Uterus (tissue), 3 donors: ENCODE measurements at regions not wholly inside any gene's neighbourhood (a gene's known extent, or its start where the extent isn't known, plus 50 kb on each side); places are given as distances from the start of the nearest gene placed in this dataset.

Experiments
- DNase-seq, 2 donors: peaks; one replicate each; pipeline ENCODE4 v3.0.0-alpha.2; 2019 to 2020
- H3K27ac ChIP-seq, 2 donors: fragments of 200-600 bp; sonication (generic); 1 replicate in 1 of 2; 2 replicates in 1 of 2; pipeline ENCODE4 v1.5.1; 2016 to 2018
- H3K27me3 ChIP-seq, 2 donors: fragments of 200-600 bp; sonication (generic); one replicate each; pipeline ENCODE4 v1.5.1; 2018 to 2019; ENCODE audit warnings: control low read depth in 1 of 2
- H3K36me3 ChIP-seq, 2 donors: fragments of 200-600 bp; sonication (generic); one replicate each; pipeline ENCODE4 v1.5.1; 2019; ENCODE audit warnings: control low read depth in 1 of 2
- H3K4me1 ChIP-seq, 2 donors: fragments of 200-600 bp; sonication (generic); one replicate each; pipeline ENCODE4 v1.5.1; 2018 to 2019; ENCODE audit warnings: control low read depth in 1 of 2
- H3K4me3 ChIP-seq, 2 donors: fragments of 200-600 bp; sonication (generic); 1 replicate in 1 of 2; 2 replicates in 1 of 2; pipeline ENCODE4 v1.5.1; 2018 to 2019; ENCODE audit warnings: mild to moderate bottlenecking in 1 of 2
- H3K9me3 ChIP-seq, 2 donors: fragments of 200-600 bp; sonication (generic); one replicate each; pipeline ENCODE4 v1.5.1; 2019; ENCODE audit warnings: control low read depth in 1 of 2
- CTCF ChIP-seq, 4 experiments: fragments of 200-600 bp in 2 of 4; fragments of 450-650 bp in 2 of 4; sonication (generic) in 2 of 4; IDR thresholded peaks; one replicate each; pipeline ENCODE4 v1.5.1; 2016 to 2019; ENCODE audit warnings: antibody characterized with exemption in 4 of 4, mild to moderate bottlenecking in 2 of 4, moderate library complexity in 1 of 4
- POLR2A ChIP-seq, 2 donors: fragments of 450-650 bp; IDR thresholded peaks; one replicate each; pipeline ENCODE4 v1.6.1; 2016; ENCODE audit warnings: antibody characterized with exemption in 2 of 2, mild to moderate bottlenecking in 1 of 2, moderate library complexity in 1 of 2
- intact Hi-C: fragments of 100-400 bp; cut with DNase I; formaldehyde crosslinking; loops from one replicate; pipeline ENCODE4 v1.15.1; 2023; ENCODE audit warnings: low total_unique reads
- donor health status: DM: yes; HTN: yes; CAD: no.

- no peak overlapping the region for H3K4me3 ChIP-seq
- intact Hi-C loops = no loop called here
- H3K9me3 ChIP-seq = no peaks in the 10 kb centered on the region
- no peak for TF ChIP-seq CTCF (IDR thresholded peaks at IDR 0.05)
- TF ChIP-seq POLR2A (IDR thresholded peaks at IDR 0.05) = no peak
- no peaks in the 10 kb centered on the region for H3K4me1 ChIP-seq
- H3K27me3 ChIP-seq = no peaks in the 10 kb centered on the region
- DNase-seq = no peak
- H3K36me3 ChIP-seq = no peaks in the 10 kb centered on the region
- peak overlapping the region in 1 of 2 donors; percentile 39 for H3K27ac ChIP-seq
These were observed 257.9 kb downstream of the COG6 start for GRCh38 chr13:39913339-39913738.

GRCh38 chr13:39913928-39914327, 258.5 kb downstream of the COG6 start:
- TF ChIP-seq POLR2A (IDR thresholded peaks at IDR 0.05) (no peak), CTCF (IDR thresholded peaks at IDR 0.05) (no peak)
- Histone ChIP-seq H3K27ac (peak overlapping the region in 1 of 2 donors; percentile 39), H3K36me3 (no peaks in the 10 kb centered on the region), H3K27me3 (no peaks in the 10 kb centered on the region), H3K9me3 (no peaks in the 10 kb centered on the region), H3K4me3 (no peak overlapping the region), H3K4me1 (no peaks in the 10 kb centered on the region)
- intact Hi-C loops = no loop called here
- DNase-seq = peak in 1 of 2 donors; percentile 44

- intact Hi-C loops = no loop called here
- H3K27me3 ChIP-seq = no peaks in the 10 kb centered on the region
- H3K36me3 ChIP-seq = no peaks in the 10 kb centered on the region
- H3K4me1 ChIP-seq = no peaks in the 10 kb centered on the region
- no peak for DNase-seq
- H3K27ac ChIP-seq = no peak overlapping the region
- H3K9me3 ChIP-seq = no peaks in the 10 kb centered on the region
- no peak overlapping the region for H3K4me3 ChIP-seq
- no peak for TF ChIP-seq POLR2A (IDR thresholded peaks at IDR 0.05)
- no peak for TF ChIP-seq CTCF (IDR thresholded peaks at IDR 0.05)
These were observed 260.0 kb downstream of the COG6 start for GRCh38 chr13:39915418-39915817.

- H3K4me3 ChIP-seq = no peak overlapping the region
- DNase-seq = no peak
- no peak for TF ChIP-seq CTCF (IDR thresholded peaks at IDR 0.05)
- TF ChIP-seq POLR2A (IDR thresholded peaks at IDR 0.05) = no peak
- H3K27ac ChIP-seq = no peak overlapping the region
- no peaks in the 10 kb centered on the region for H3K27me3 ChIP-seq
- H3K36me3 ChIP-seq = no peaks in the 10 kb centered on the region
- H3K9me3 ChIP-seq = no peaks in the 10 kb centered on the region
- intact Hi-C loops = no loop called here
- H3K4me1 ChIP-seq = no peaks in the 10 kb centered on the region
These were observed 260.9 kb downstream of the COG6 start for GRCh38 chr13:39916330-39916729.

- intact Hi-C loops = no loop called here
- Histone ChIP-seq H3K27me3 (no peaks in the 10 kb centered on the region), H3K4me1 (no peaks in the 10 kb centered on the region), H3K36me3 (no peaks in the 10 kb centered on the region), H3K4me3 (no peak overlapping the region), H3K9me3 (no peaks in the 10 kb centered on the region), H3K27ac (no peak overlapping the region)
- DNase-seq = no peak
- no peak for TF ChIP-seq POLR2A (IDR thresholded peaks at IDR 0.05)
- TF ChIP-seq CTCF (IDR thresholded peaks at IDR 0.05) = no peak
These were observed 263.3 kb downstream of the COG6 start for GRCh38 chr13:39918620-39919236.
